HEK293 (cell line): ENCODE measurements at regions not wholly inside any gene's neighbourhood (a gene's known extent, or its start where the extent isn't known, plus 50 kb on each side); places are given as distances from the start of the nearest gene placed in this dataset.
"Not testable (repeated sequence)": the region's sequence is repeated elsewhere in the genome, so short reads cannot be mapped to it uniquely, and the experiment has no call there.

Experiments used
- CTCF ChIP-seq: fragments of 450-650 bp; formaldehyde crosslinking; IDR thresholded peaks from 2 replicates; pipeline ENCODE4 v1.5.1; 2016; ENCODE audit warnings: missing biosample characterization, missing genetic modification characterization
- ZNF596 ChIP-seq: fragments of 450-650 bp; IDR thresholded peaks from 2 replicates; pipeline ENCODE4 v1.5.0; 2018; ENCODE audit warnings: missing biosample characterization, mild to moderate bottlenecking, missing genetic modification characterization, moderate library complexity
- ZNF654 ChIP-seq: fragments of 450-650 bp; formaldehyde crosslinking; IDR thresholded peaks from 2 replicates; pipeline ENCODE4 v1.5.1; 2016; ENCODE audit warnings: low read depth, missing biosample characterization, missing genetic modification characterization

GRCh38 chr21:5230561-5230960 is 5290.8 kb upstream of the TPTE start:
- TF ChIP-seq ZNF596 (tag by site-specific recombination); ZNF654; CTCF (tag by site-specific recombination): not testable (repeated sequence)
